SK-N-SH treated with all-trans-retinoic acid at 6 μM for 48 hours (cell line): ENCODE measurements at regions not wholly inside any gene's neighbourhood (a gene's known extent, or its start where the extent isn't known, plus 50 kb on each side); places are given as distances from the start of the nearest gene placed in this dataset.

Experiments
- BACH2 ChIP-seq: fragments of 250-450 bp; sonication (Bioruptor Pico); IDR thresholded peaks from 2 replicates; pipeline ENCODE4 v1.9.0; 2021; ENCODE audit warnings: mild to moderate bottlenecking, borderline replicate concordance
- ESRRG ChIP-seq: fragments of 250-450 bp; sonication (Bioruptor Pico); IDR thresholded peaks from 2 replicates; pipeline ENCODE4 v1.6.1; 2021; ENCODE audit warnings: mild to moderate bottlenecking
- OSR1 ChIP-seq: fragments of 250-450 bp; sonication (Bioruptor Pico); IDR thresholded peaks from 2 replicates; pipeline ENCODE4 v1.8.0; 2022; ENCODE audit warnings: moderate library complexity, mild to moderate bottlenecking, inconsistent platforms
- PATZ1 ChIP-seq: fragments of 250-450 bp; sonication (Bioruptor Pico); IDR thresholded peaks from 2 replicates; pipeline ENCODE4 v1.8.0; 2020; ENCODE audit warnings: mild to moderate bottlenecking, moderate library complexity, borderline replicate concordance
- POU6F1 ChIP-seq: fragments of 250-450 bp; sonication (Bioruptor Pico); IDR thresholded peaks from 2 replicates; pipeline ENCODE4 v1.8.0; 2021; ENCODE audit warnings: low read depth, mild to moderate bottlenecking, moderate library complexity, borderline replicate concordance
- TSHZ2 ChIP-seq: fragments of 250-450 bp; sonication (Bioruptor Pico); IDR thresholded peaks from 2 replicates; pipeline ENCODE4 v1.5.0; 2020; ENCODE audit warnings: mild to moderate bottlenecking, moderate library complexity
- ZFP3 ChIP-seq: fragments of 250-450 bp; sonication (Bioruptor Pico); IDR thresholded peaks from 2 replicates; pipeline ENCODE4 v1.5.0; 2020; ENCODE audit warnings: mild to moderate bottlenecking, moderate library complexity
- ZFP30 ChIP-seq: fragments of 450-650 bp; formaldehyde crosslinking; IDR thresholded peaks from 2 replicates; pipeline ENCODE4 v1.5.0; 2022; ENCODE audit warnings: mild to moderate bottlenecking, moderate library complexity
- TF ChIP-seq, protein P1 (sequence below): fragments of 250-450 bp; sonication (Bioruptor Pico); IDR thresholded peaks from 2 replicates; pipeline ENCODE4 v1.5.1; 2020; ENCODE audit warnings: low read depth, mild to moderate bottlenecking, moderate library complexity

- TF ChIP-seq TSHZ2, result no peak
- no peak for TF ChIP-seq ESRRG (CRISPR knock-in tag)
- TF ChIP-seq PATZ1, result no peak
- TF ChIP-seq OSR1 (CRISPR knock-in tag), result no peak
- TF ChIP-seq BACH2, result no peak
- TF ChIP-seq, protein P1, sequence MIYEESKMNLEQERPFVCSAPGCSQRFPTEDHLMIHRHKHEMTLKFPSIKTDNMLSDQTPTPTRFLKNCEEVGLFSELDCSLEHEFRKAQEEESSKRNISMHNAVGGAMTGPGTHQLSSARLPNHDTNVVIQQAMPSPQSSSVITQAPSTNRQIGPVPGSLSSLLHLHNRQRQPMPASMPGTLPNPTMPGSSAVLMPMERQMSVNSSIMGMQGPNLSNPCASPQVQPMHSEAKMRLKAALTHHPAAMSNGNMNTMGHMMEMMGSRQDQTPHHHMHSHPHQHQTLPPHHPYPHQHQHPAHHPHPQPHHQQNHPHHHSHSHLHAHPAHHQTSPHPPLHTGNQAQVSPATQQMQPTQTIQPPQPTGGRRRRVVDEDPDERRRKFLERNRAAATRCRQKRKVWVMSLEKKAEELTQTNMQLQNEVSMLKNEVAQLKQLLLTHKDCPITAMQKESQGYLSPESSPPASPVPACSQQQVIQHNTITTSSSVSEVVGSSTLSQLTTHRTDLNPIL (CRISPR knock-in tag), result no peak
- TF ChIP-seq POU6F1 (CRISPR knock-in tag), result no peak
- TF ChIP-seq ZFP3 (CRISPR knock-in tag), result no peak
- no peak for TF ChIP-seq ZFP30 (CRISPR knock-in tag)
Observed at GRCh38 chr4:176886135-176886534, 93.4 kb upstream of the VEGFC start.
